GM12892 (cell line): ENCODE measurements at regions not wholly inside any gene's neighbourhood (a gene's known extent, or its start where the extent isn't known, plus 50 kb on each side); places are given as distances from the start of the nearest gene placed in this dataset.

Source experiments
- POLR2A ChIP-seq: IDR thresholded peaks from 2 replicates; pipeline ENCODE4 v1.6.1; 2011; ENCODE audit warnings: low read depth, low read length, control low read depth
- POLR2AphosphoS5 ChIP-seq: IDR thresholded peaks from 2 replicates; pipeline ENCODE4 v1.6.1; 2011; ENCODE audit warnings: low read depth, low read length, control low read depth
- TAF1 ChIP-seq: IDR thresholded peaks from 2 replicates; pipeline ENCODE4 v1.6.1; 2011; ENCODE audit warnings: low read depth, mild to moderate bottlenecking, control low read depth, low read length, borderline replicate concordance

GRCh38 chr10:90440870-90441269, 417.0 kb downstream of the HTR7 start:
- TF ChIP-seq POLR2A: no peak
- no peak for TF ChIP-seq POLR2AphosphoS5
- no peak for TF ChIP-seq TAF1
